Ovary (tissue), 7 donors: ENCODE measurements at regions not wholly inside any gene's neighbourhood (a gene's known extent, or its start where the extent isn't known, plus 50 kb on each side); places are given as distances from the start of the nearest gene placed in this dataset.
"Not testable (repeated sequence)": the region's sequence is repeated elsewhere in the genome, so short reads cannot be mapped to it uniquely, and the experiment has no call there.

Source experiments
- DNase-seq, 5 donors: peaks; one replicate each; pipeline ENCODE4 v3.0.0-alpha.2; 2019 to 2020
- H3K27ac ChIP-seq, 2 donors: fragments of 200-600 bp; one replicate each; pipeline versions ENCODE4 v1.5.1 to v1.8.0; 2019 to 2022
- H3K27me3 ChIP-seq: fragments of 200-600 bp; one replicate; pipeline ENCODE4 v1.8.0; 2022
- H3K36me3 ChIP-seq: fragments of 200-600 bp; sonication (generic); one replicate; pipeline ENCODE4 v1.5.1; 2019
- H3K4me1 ChIP-seq: one replicate; pipeline ENCODE4 v1.8.1; 2013; ENCODE audit warnings: mild to moderate bottlenecking, moderate library complexity; ENCODE audit not compliant: insufficient read depth
- H3K4me3 ChIP-seq: fragments of 200-600 bp; sonication (generic); one replicate; pipeline ENCODE4 v1.5.1; 2017
- H3K9me3 ChIP-seq, 2 donors: fragments of 200-600 bp in 1 of 2; sonication (generic) in 1 of 2; one replicate each; pipeline versions ENCODE4 v1.5.1 to v1.8.1; 2013 to 2019; ENCODE audit warnings: mild to moderate bottlenecking in 1 of 2, moderate library complexity in 1 of 2
- EP300 ChIP-seq: sonication (generic); formaldehyde crosslinking; IDR thresholded peaks from one replicate; pipeline ENCODE4 v1.6.1; 2017; ENCODE audit warnings: antibody characterized with exemption
- POLR2A ChIP-seq: fragments of 450-650 bp; IDR thresholded peaks from one replicate; pipeline ENCODE4 v1.6.1; 2017; ENCODE audit warnings: antibody characterized with exemption, mild to moderate bottlenecking, moderate library complexity
- WGBS, 3 donors: extraction: QIAGEN DNeasy Blood & Tissue Kit in 1 of 3; methylation state at CpG; one replicate each; pipeline versions ENCODE4 v1.1.5 to v1.1.7; 2013 to 2017; 5-methylcytosine and 5-hydroxymethylcytosine counted together
- intact Hi-C, 4 donors: fragments of 100-400 bp; cut with DNase I; formaldehyde crosslinking; loops; one replicate each; pipeline versions ENCODE4 v1.11.0 to v1.15.1; 2022 to 2023
- TF ChIP-seq, protein P1 (sequence below), 3 donors: fragments of 450-650 bp in 2 of 3; fragments of 200-600 bp in 1 of 3; IDR thresholded peaks; one replicate each; pipeline versions ENCODE4 v1.5.1 to v1.8.0; 2016 to 2022; ENCODE audit warnings: antibody characterized with exemption in 3 of 3, mild to moderate bottlenecking in 1 of 3
- donor health status: DM: no; HTN: no; CAD: no; lungs with moderate emphysema.
- donor health status: DM: no; HTN: no; CAD: no.
- donor health status: Bipolar disorder and iron deficiency.
- donor health status: DM: no; HTN: no; CAD: no.
- donor health status: DM: yes; HTN: yes; CAD: no.

DNA sequence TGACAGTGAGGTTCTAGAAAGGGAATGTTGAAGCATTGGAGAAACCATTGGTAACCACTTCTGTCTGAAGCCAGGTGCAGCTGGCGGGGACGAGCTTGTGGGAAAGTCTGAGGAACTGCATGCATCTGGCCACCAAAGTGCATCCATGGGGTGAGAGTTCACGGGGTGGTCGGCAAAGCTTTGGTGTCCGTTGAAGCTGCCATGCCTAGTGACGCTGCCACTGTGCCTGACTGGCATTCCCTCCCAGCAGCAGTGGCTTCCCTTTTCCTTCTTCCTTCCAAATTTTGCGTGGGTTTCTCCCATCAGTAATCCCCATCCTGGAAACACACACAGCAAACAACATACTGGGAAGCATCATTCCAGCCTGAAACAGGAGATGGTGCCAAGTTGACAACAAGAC is 145.7 kb upstream of the ALDH1B1 start:
- no peak overlapping the region for H3K4me3 ChIP-seq
- no peak overlapping the region for H3K27ac ChIP-seq
- intact Hi-C loops = no loop called here
- no peak for DNase-seq
- H3K9me3 ChIP-seq = no peaks in the 10 kb centered on the region
- TF ChIP-seq, protein P1, sequence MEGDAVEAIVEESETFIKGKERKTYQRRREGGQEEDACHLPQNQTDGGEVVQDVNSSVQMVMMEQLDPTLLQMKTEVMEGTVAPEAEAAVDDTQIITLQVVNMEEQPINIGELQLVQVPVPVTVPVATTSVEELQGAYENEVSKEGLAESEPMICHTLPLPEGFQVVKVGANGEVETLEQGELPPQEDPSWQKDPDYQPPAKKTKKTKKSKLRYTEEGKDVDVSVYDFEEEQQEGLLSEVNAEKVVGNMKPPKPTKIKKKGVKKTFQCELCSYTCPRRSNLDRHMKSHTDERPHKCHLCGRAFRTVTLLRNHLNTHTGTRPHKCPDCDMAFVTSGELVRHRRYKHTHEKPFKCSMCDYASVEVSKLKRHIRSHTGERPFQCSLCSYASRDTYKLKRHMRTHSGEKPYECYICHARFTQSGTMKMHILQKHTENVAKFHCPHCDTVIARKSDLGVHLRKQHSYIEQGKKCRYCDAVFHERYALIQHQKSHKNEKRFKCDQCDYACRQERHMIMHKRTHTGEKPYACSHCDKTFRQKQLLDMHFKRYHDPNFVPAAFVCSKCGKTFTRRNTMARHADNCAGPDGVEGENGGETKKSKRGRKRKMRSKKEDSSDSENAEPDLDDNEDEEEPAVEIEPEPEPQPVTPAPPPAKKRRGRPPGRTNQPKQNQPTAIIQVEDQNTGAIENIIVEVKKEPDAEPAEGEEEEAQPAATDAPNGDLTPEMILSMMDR (IDR thresholded peaks at IDR 0.05) = no peak
- TF ChIP-seq POLR2A (no peak), EP300 (no peak)
- no peaks in the 10 kb centered on the region for H3K4me1 ChIP-seq
- 92 to 95% (median 93%) methylated on average over 7 of the region's 7 CpGs for WGBS, 3 donors
- no peaks in the 10 kb centered on the region for H3K36me3 ChIP-seq
- no peaks in the 10 kb centered on the region for H3K27me3 ChIP-seq

DNA sequence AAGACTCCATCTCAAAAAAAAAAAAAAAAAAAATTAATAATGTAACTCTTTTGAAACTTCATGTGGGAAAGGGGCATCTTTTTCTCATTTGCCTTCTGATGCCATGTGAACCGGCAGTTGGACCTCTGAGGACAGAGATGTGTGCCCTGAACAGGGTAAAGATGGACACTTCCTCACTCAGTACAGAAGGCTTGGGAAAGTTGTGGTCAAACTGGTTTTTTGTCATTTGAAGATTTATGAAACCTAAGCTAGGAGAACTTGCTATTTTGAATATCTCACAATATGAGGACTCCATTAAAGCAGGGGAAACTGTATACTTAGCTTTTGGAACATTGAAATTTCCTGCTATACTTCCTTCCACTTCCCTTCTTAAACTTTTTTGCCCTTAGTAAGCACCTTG is 147.5 kb upstream of the ALDH1B1 start:
- intact Hi-C loops = no loop called here
- 82 to 97% (median 97%) methylated on average over 1 of the region's 1 CpG for whole genome bisulfite sequencing, 3 donors
- no peaks in the 10 kb centered on the region for H3K36me3 ChIP-seq

DNA sequence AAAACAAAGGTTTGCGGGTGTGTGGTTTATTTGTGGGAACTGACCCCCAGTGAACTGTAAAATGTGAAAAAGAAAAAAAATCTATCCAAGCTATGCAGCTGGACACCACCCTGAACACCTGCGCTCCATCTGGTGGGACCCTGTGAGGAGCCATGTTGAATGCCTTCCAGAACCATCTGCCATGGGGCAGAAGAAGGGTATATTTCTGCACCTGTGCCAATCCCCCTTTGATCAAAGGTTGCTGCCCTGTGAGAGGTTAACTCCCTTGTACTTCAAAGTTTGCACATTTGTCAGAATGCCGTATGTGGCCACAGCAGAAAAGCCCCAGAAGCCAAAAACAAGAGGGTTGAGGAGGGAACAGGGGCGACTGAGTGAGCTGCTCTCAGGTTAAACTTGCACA is 148.5 kb upstream of the ALDH1B1 start:
- 52 to 73% (median 55%) methylated on average over 4 of the region's 4 CpGs for WGBS, 3 donors
- no peak for DNase-seq
- Histone ChIP-seq H3K27me3 (no peaks in the 10 kb centered on the region), H3K9me3 (no peaks in the 10 kb centered on the region), H3K27ac (no peak overlapping the region), H3K36me3 (no peaks in the 10 kb centered on the region), H3K4me1 (no peaks in the 10 kb centered on the region), H3K4me3 (no peak overlapping the region)
- TF ChIP-seq, protein P1 (IDR thresholded peaks at IDR 0.05) = no peak
- TF ChIP-seq POLR2A (no peak), EP300 (no peak)
- intact Hi-C loops = no loop called here

More for the DNA sequence above, 147.5 kb upstream of the ALDH1B1 start:
- no peak overlapping the region for H3K4me3 ChIP-seq
- no peak overlapping the region for H3K27ac ChIP-seq
- no peak for TF ChIP-seq EP300
- TF ChIP-seq, protein P1 (IDR thresholded peaks at IDR 0.05) = no peak
- no peak for TF ChIP-seq POLR2A
- no peak for DNase-seq
- no peaks in the 10 kb centered on the region for H3K9me3 ChIP-seq
- H3K4me1 ChIP-seq = no peaks in the 10 kb centered on the region
- no peaks in the 10 kb centered on the region for H3K27me3 ChIP-seq

DNA sequence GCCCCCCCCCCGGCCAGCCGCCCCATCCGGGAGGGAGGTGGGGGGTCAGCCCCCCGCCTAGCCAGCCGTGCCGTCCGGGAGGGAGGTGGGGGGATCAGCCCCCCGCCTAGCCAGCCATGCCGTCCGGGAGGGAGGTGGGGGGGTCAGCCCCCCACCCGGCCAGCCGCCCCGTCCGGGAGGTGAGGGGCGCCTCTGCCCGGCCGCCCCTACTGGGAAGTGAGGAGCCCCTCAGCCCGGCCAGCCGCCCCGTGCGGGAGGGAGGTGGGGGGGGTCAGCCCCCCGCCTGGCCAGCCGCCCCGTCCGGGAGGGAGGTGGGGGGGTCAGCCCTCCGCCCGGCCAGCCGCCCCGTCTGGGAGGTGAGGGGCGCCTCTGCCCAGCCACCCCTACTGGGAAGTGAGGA is 150.4 kb upstream of the ALDH1B1 start:
- H3K4me3 ChIP-seq, H3K36me3 ChIP-seq, H3K4me1 ChIP-seq, H3K27me3 ChIP-seq, DNase-seq, H3K9me3 ChIP-seq, H3K27ac ChIP-seq, intact Hi-C loops: not testable (repeated sequence)
- 90% methylated on average over 27 of the region's 30 CpGs; no CpG with 5 or more reads in 2 of the 3 donors for WGBS, 3 donors

DNA sequence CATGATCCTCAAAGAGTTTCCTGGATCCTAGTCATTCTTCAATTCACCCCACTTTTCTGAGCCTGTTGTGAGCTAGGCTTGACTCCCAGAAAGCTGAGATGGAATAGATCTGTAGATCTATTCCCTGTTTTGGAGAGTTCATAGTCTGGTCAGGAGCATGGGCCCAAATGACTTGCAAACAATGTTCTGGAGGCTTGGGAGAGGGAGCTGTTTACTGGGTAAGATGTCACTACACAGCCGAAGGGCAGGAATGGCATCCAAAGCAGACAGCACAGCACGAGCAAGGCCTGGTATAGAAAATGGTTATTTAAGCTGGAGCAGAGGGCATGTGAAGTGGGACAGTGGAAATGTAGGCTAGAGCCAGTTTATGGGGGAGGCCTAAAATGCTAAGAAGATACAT is 152.5 kb upstream of the ALDH1B1 start:
- intact Hi-C loops = no loop called here
- no peak for DNase-seq
- Histone ChIP-seq H3K27ac (no peak overlapping the region), H3K4me3 (no peak overlapping the region), H3K9me3 (no peaks in the 10 kb centered on the region), H3K4me1 (no peaks in the 10 kb centered on the region), H3K36me3 (no peaks in the 10 kb centered on the region), H3K27me3 (no peaks in the 10 kb centered on the region)
- TF ChIP-seq EP300 (no peak), POLR2A (no peak)
- TF ChIP-seq, protein P1 (IDR thresholded peaks at IDR 0.05) = no peak
- WGBS, 3 donors = 58 to 84% (median 73%) methylated on average over 2 of the region's 2 CpGs
